HG03108 (cell line): ENCODE measurements at regions not wholly inside any gene's neighbourhood (a gene's known extent, or its start where the extent isn't known, plus 50 kb on each side); places are given as distances from the start of the nearest gene placed in this dataset.
A peak's percentile ranks its signal among the peaks of the same experiment; 100 is the strongest.

ENCODE experiments used
- ATAC-seq: cut with Tn5 transposase; IDR thresholded peaks from one replicate; pipeline ENCODE4 v1.9.1; 2021; ENCODE audit warnings: moderate library complexity; ENCODE audit not compliant: unreplicated experiment

DNA sequence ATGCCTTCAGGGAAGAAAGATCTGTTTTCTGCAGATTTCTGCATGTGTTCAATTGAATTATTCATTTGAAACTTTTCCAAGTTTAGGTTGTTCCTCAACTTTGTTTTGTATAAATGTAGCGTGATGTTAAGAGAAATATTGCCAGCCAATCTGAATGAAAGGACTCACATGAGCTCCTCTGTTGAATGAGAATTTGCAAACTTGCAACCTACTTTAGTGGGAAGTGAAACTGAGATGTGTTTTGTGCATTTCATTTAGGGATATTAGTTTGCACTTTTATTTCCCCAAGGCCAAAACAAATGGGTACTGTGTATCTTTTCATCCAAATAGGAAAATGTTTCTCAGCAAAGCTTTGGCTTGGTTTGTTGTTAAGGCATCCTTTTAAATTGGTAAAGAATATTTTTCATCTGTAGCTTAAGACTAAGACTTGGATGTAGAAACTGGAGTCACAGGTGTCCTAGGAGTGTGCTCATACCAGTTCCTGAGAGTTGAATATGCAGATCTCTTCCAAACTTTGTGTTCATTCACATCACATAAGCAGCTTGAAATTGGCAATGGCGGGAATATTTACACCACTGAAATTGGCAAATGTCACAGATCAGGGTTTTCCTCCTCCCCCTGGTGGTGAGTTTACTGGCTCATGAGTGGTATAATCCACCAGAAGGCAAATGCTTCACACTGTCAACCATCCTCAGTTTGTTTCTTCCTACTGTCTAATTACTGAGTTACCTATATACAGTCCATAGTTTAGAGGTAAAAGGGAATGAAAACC is 193.6 kb upstream of the BANK1 start:
- peak; percentile 37 for ATAC-seq

DNA sequence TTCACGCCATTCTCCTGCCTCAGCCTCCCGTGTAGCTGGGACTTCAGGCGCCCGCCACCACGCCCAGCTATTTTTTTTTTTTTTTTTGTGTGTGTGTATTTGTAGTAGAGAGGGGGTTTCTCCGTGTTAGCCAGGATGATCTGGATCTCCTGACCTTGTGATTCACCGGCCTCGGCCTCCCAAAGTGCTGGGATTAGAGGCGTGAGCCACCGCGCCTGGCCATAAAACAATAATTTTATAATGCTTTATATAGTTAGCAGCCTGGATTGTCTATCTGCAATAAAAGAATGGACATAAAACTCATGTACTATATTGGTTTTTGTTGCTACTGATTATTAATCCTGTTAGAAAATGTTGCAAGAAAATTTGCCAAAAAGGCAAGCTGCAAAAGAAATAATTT is 195.9 kb upstream of the BANK1 start:
- ATAC-seq, result no peak

DNA sequence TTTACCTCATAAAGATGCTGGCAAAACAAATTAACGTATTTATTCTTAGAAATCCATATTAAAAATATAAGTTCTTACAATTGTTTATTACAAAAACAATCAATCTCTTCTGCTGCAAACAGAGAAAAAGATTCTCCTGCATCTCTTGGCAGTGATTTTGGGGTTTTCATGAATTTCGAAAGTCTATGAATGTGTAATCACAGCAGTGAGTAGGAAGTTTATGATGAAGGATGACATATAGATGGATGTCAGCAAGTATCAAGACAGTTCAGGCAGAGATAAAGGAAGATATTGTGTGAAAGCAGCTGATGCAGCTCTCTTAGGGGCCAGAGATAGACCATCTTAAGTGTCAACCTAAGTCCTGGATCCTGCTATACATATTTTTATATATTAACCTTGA is 196.9 kb upstream of the BANK1 start:
- no peak for ATAC-seq

DNA sequence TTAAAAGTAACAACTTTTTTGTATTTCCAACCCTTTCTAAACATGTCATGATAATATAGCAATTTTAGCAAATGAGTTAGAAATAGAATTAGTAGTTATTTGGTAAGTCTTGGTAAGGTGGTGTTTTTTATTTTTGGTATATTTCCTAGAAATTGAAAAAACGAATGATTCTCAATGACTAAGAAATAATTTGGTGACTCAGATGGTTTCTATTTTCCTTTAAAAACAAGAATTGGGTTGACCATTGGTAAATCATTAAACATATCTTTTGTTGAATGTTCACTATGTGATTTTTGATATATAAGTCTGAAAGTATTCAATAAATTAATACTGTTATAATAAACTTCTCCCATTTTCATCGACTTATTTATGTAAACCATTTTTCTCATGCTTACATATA is 206.2 kb upstream of the BANK1 start:
- no peak for ATAC-seq

DNA sequence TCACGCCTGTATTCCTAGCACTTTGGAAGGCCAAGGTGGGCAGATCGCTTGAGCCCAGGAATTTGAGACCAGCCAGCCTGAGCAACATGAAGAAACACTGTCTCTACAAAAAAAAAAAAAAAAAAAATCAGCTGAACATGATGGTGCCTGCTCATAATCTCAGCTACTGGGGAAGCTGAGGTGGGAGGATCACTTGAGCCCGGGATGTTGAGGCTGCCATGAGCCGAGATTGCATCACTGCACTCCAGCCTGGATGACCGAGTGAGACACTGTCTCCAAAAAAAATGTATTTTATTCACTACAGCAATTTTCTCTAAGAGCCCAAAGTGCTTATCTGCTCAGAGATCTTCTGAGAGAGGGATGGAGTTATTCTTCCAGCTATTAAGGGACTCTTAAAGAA is 215.8 kb upstream of the PPP3CA start:
- no peak for ATAC-seq

DNA sequence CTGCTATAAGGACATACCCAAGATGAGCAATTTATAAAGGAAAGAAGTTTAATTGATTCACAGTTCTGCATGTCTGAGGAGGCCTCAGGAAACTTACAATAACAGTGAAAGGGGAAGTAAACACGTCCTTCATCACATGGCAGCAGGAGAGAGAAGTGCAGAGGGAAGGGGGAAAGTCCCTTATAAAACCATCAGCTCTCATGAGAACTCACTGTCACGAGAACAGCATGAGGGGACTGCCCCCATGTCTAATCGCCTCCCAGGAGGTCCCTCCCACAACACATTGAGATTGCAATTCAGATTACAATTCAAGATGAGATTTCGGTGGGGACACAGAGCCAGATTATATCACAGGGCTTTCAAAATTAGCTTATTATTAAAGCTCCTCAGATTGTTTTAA is 209.5 kb upstream of the PPP3CA start:
- ATAC-seq, result no peak

DNA sequence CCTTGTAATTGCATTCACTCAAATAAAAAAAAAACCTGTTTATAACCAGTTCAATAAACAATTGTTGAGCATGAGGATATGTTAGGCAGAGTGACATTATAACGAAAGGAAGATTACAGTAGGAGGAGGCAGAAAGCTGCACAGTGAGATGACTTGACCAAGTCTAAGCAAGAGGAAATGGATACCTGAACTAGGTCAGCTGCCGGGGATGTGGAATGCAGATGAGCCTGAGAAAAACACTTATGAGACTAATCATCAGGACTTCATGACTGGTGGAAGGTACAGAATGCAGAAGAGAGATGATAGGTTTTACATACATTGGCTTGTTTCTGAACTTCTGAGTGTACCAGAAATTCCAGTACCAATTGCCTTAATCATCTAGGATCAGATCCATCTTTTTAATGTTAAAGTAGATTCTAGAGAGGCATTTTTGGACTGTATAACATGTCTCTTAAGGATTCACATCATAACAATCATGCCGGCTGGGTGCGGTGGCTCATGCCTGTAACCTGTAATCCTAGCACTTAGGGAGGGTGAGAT is 208.1 kb upstream of the PPP3CA start:
- no peak for ATAC-seq

DNA sequence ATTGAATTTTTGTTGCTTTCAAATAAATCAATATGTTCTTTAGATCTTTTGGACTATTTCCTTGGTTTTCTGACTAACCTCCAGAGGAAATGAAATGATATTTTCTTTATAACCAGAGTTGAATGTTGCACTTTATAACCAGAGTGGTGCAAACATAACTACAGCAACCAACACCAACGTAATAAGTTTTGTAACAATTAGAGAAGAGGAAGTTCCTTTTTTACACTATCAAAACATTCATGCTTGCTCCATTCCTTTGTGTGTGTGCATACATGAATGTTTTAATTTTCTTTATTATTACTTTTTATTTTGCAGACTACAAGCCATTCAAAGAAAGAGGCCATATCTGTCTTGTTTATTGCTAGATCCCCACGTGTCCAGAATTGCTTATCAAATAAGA is 193.0 kb upstream of the PPP3CA start:
- no peak for ATAC-seq

DNA sequence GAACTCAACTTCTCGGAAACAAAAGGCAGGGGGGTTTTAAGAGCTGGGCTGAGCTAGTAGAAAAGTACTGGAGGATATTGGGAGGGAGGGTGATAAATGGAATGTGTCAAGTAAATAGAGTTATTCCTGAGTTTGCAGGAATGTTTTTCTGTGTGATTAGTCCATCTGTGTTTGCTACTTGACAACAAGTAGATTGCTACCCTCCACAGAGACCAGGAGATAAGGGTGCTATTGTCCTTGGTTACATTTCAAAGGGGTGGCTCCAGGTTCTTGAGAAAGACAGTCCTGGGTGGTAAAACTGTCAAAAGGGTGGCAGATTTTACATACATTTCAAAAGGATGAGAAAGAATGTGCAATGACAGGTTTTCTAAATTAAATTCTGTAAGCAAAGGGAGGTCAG is 181.2 kb upstream of the PPP3CA start:
- no peak for ATAC-seq

DNA sequence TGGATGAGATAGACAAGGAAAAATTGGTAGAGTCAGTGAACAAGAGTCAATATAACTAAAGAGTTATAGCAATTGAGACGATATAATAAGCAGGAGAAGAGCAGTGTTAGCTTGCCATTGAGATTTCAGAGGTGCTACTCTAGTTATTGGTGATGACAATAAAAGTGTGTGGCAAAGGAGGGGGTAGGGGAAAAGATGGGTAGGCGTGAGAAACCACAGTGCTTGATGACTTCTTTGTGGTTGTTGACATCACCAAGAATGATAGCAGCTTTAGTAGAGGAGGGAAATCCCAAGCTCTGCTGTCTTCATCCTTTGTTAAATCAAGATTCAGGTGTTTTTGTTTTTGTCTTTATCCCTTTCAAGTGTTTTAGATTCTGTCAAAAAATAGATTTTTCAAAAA is 179.9 kb upstream of the PPP3CA start:
- ATAC-seq, result peak; percentile 96

DNA sequence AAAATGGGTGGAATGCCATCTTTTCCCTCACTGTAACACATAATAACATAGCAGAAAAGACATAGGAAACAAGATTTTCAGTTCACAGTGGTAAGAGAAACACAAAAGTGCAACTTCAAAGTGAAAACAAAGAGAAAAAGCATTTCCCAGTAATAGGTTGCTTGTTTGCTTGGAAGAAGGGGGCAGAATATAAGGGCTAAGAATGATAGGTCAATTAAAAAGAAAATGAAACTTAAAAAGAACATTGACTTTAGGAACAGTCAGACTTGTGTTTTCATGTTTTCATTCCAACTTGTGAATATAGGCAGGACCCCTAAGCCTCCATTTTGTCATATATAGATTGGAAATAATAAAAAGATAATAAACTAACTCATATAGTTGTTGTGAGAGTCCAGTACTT is 168.2 kb upstream of the PPP3CA start:
- ATAC-seq, result no peak

DNA sequence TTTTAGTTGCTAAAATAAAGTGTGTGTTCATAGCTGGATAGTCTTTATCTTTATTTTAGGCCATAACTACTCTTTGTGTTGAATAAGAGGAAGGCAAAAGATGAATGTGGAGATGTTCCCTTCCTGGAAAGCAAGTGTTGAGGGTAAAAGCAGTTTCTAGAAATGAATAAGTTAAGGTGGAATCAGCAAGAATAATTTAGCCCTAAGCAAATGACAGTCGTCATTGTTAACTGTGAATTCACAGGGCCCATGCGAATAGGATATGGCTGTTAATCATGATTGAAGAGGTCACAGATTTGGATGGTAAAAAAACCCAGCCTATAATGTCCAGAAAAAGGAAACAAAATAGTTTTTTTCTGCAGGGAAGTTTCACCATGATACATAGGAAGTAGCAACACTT is 167.8 kb upstream of the PPP3CA start:
- no peak for ATAC-seq

DNA sequence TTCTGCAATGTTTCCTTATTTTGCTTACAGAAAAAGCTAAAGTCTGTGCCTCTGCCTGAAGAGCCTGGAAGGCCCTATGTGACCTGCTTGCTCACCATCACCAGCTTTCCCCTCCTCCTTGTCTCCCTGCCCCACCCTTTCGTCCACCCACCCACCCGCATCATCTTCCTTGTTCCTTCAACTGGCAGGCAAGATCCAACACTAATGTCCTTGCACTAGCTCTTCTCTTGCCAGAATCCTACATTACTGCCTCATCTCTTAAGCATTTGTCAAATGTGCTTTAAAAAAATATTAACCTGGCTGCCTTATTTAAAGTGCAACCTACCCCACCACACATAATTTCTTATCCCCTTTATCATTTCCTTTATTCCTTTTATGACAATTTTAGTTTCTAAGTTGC is 165.1 kb upstream of the PPP3CA start:
- ATAC-seq, result no peak

DNA sequence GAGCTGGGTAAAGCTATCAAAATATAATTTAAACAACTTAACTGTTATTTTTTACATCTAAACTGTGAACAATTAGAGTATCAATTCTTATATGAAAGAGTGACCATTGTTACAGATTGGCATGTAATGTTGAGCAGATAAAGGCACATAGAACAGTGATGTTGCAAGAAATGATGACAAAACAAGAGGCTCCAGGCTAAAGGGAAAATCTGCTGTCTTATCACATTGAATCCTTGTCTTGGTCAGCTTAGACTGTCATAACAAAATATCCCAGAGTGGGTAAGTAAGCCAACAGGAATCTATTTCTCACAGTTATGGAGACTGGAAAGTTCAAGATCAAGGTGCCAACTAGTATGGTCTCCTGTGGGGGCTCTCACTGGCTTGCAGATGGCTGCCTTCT is 154.1 kb upstream of the PPP3CA start:
- no peak for ATAC-seq

DNA sequence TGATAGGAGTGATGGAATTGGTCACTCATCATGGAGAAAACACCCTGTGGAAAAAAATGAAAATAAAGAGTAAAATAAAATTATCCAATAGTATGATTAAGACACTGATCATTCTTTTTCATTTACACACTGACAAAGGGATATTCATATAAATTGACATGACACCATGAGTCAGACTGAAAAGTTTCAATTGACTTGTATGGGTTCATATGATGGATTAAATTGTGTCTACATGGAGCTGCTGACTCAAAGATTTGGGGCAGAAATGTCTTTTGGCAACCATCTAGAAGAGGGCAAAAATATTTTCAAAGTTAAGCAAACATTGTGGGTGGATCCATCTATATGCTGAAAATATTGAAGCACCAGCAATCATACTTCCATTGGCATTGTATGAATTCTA is 153.4 kb upstream of the PPP3CA start:
- ATAC-seq, result no peak

DNA sequence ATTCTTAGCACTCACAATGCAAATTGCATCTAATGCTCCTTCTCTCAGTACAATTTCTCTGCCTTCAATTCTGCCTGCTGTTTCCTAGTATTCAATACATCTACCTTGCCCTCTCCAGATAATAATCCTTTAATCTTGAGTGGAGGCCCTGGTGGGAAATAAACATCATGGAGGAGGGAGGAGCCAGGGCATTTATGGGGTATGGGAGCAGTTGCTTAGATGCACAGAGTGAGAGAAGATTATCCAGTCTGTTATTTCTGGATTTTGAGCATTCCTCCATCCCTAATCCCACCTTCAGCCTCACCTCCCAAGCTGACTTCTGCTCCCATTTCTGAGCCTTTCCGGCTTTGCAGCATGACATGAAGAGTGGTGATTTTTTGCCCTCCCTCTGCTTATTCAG is 127.9 kb upstream of the PPP3CA start:
- ATAC-seq, result no peak

DNA sequence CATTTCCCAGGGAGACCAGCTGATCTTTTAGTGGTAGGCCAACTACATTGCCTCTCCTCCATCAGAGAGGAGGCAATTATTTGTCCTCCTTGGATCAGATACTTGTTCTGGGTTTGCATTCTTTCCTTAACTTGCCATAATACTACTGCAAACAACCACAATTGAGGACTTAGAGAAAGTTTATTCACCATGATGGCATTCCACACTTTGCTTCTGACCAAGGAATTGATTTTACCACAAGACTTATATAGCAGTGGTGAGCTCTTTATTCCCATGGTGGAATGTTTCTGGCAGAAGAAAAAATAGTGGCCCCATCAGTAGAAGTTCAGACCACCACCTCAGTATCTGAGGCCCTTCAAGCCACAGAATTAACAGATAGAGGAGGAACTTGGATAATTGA is 123.9 kb upstream of the PPP3CA start:
- ATAC-seq, result no peak

DNA sequence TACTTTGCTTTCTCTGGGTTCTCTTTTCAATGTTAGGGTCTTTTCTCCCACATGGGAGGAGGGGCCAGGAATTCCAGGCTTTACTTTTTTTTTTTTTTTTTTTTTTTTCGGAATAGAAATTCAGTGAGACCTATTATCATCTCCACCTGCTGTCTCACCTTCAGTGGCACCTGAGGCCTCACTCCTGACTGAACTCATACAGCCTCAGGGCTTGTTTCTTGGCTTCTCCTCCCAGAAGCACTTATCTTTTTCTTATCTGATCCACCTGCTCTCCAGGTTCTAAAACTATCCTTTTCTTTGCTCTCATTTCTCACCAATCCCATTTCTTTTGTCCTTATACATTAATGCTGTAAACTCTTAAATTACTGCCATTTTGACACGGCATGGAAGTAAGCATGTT is 117.3 kb upstream of the PPP3CA start:
- ATAC-seq, result no peak

DNA sequence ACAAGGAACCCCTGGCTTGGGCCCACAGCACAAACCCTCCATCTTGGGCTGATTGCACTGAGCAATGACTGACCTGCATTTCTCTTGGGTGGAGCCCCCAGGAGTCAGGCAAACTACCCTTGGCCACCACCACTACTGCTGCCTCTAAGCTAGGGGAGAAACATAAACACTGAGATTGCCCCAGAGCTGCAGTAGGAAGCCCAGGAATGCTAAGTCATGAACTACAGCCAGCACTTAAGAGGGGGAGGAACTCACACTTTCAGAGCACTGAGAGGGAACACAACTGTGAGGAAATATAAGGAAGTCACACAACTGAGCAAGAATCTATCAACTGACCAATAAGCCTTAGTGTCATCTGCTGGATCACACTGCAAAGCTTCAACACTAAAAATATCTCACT is 111.6 kb upstream of the PPP3CA start:
- ATAC-seq, result no peak

DNA sequence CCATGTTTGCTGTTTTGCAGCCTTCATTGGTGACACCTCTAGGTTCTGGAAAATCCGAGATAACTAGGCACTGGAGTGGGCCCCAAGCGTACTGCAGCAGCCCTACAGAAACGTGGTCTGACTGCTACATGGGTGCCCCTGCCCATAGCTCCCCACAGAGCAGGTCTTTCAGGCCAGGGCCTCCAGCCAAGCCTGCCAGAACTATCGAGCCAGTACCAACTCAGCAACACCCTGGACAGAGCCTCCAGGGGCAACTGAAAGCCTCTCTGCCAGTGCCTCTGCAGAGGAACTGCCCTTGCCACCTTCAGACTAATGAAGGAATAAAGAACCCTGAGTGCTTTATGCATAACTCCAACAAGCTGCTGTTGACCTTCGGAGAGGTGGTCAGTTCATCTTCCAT is 111.1 kb upstream of the PPP3CA start:
- no peak for ATAC-seq

DNA sequence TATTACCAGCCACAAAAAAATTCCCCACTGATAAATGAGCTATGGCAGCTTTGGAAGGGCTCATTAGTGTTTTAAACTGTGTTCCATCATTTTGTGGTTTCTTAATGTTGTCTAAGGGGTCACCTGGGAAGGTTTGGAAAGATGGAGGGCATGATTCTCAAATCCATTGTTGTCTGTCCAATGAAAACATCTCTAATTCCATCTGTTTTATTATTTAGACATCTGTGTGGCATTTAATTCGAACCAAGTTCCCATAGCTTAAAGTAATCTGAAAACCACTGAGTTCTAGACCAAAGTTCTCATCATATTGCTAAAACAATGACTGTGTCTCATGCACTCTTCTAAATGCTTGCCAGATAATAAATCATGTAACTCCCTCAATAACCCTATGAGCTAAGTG is 103.8 kb upstream of the PPP3CA start:
- ATAC-seq, result no peak

DNA sequence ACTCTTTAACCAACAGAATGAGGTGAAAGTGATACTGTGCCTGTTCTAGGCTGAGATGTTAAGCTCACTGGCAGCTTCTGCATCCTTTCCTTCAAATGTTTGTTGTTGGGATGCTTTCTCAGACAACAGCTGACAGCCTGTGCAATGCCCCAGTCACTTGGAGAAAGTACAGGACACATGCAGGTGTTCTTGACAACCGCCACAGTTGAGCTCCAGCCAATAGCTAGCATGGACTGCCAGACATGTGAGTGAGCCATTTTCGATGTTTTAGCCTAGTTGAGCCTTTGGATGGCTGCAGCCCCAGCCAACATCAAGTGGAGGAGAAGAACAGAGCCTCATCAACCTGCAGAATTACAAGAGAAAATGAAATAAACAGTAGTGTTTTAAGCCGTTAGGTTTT is 94.1 kb upstream of the PPP3CA start:
- ATAC-seq, result no peak

DNA sequence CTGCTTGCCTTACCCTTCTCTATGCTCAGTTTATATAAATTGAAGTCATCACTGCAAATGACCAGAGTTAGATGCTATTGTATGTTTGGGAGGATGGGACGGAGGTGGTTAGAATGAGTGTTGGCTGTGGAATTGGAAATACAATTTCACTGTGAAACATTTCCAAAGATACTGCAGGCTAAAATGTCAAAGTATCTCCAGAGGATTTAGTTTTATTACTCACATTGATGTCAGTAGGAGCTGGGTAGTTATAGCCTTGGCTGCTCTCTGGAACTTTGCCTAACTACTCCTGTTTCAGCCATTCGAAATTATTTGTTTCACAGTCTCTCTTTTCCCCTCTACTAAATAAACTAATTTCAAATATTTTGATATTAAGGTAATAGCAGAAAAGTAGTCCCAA is 92.6 kb upstream of the PPP3CA start:
- ATAC-seq, result no peak
